ENCODE measurements at regions not wholly inside any gene's neighbourhood (a gene's known extent, or its start where the extent isn't known, plus 50 kb on each side); places are given as distances from the start of the nearest gene placed in this dataset.

DNA sequence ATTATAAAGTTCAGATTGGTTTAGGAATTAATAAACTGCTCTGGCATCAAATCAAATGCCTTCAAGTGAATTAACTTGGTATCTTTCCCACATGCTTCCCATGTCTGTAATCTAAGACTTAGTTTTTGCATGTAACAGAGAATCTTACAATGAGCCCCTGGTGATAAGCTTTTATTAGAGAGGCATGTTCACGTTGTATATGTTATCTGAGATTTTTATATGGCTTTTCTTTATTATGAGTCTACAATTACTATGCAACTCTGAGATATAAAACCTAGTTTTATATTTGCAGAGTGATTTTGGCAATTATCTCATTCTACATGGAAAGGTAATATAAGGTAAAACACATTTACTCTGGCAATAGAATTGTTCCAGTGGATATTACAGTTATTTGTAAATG lies 1578.4 kb upstream of the IGFBP7 start:
- H3K36me3 ChIP-seq (ENCODE audit: insufficient read depth, low read depth, low read length), result no peaks in the 10 kb centered on the region

DNA sequence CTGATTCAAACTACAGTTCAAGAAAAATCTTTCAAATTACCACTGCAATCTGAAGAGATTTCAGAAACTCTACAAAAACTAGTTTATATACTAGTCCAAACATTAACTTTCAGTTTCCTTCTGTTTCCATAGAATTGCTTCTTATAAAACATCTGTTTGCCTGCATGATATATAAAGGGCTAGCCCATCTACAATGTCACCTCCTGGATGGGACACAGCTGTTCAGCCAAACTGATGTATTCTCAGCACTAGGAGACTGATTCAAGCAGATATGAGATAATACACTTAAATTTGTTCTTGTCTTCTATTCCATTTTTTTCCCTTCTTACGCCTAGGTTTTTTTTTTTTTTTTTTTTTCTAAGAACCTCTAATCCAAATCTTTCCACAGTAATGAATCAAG lies 1569.7 kb upstream of the IGFBP7 start:
- peaks cover 5% of the 10 kb centered on the region; the same call in 1 of the 2 replicates for H3K4me1 ChIP-seq (ENCODE audit: insufficient read depth, low read length)
- no peaks in the 10 kb centered on the region for H3K27me3 ChIP-seq (ENCODE audit: insufficient read depth, low read length)
- peaks cover 8% of the 10 kb centered on the region; the same call in 1 of the 2 replicates for H3K9me3 ChIP-seq (ENCODE audit: insufficient read depth, low read depth, low read length)
- H3K9ac ChIP-seq (ENCODE audit: low read depth, low read length), result no peak overlapping the region
- peaks cover 6% of the 10 kb centered on the region; the same call in 1 of the 2 replicates for H3K36me3 ChIP-seq (ENCODE audit: insufficient read depth, low read depth, low read length)
- H3K4me3 ChIP-seq (ENCODE audit: low read length), result no peak overlapping the region
- no peak overlapping the region for H3K27ac ChIP-seq (ENCODE audit: low read length)

More for the DNA sequence above, 1578.4 kb upstream of the IGFBP7 start:
- no peak overlapping the region for H3K27ac ChIP-seq (ENCODE audit: low read length)
- H3K4me3 ChIP-seq (ENCODE audit: low read length), result no peak overlapping the region
- H3K4me1 ChIP-seq (ENCODE audit: insufficient read depth, low read length), result no peaks in the 10 kb centered on the region
- no peaks in the 10 kb centered on the region for H3K9me3 ChIP-seq (ENCODE audit: insufficient read depth, low read depth, low read length)
- H3K27me3 ChIP-seq (ENCODE audit: insufficient read depth, low read length), result no peaks in the 10 kb centered on the region
- no peak overlapping the region for H3K9ac ChIP-seq (ENCODE audit: low read depth, low read length)

DNA sequence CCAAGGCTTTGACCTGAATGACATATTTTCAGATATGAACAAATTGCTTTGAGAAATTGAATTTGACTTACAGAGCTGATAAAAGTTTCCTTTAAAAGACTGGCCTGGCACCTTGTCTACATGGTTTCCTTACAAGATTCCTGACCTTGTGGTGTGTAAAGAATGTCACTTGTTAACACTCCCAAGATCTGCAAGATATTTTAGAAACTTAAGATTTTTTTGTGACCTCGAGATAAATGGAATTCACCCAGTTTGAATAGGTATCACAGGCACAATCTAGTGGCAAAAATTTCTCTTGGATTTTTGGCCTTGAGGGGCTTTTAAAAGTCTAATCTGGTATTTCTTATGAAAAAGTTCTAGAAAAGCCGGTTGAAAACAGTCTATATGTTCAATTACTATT lies 1568.9 kb upstream of the IGFBP7 start:
- H3K27me3 ChIP-seq (ENCODE audit: insufficient read depth, low read length), result no peaks in the 10 kb centered on the region
- peaks cover 6% of the 10 kb centered on the region; the same call in 1 of the 2 replicates for H3K36me3 ChIP-seq (ENCODE audit: insufficient read depth, low read depth, low read length)
- H3K9ac ChIP-seq (ENCODE audit: low read depth, low read length), result no peak overlapping the region
- no peak overlapping the region for H3K4me3 ChIP-seq (ENCODE audit: low read length)
- peaks cover 5% of the 10 kb centered on the region; the same call in 1 of the 2 replicates for H3K4me1 ChIP-seq (ENCODE audit: insufficient read depth, low read length)
- H3K27ac ChIP-seq (ENCODE audit: low read length), result no peak overlapping the region
- H3K9me3 ChIP-seq (ENCODE audit: insufficient read depth, low read depth, low read length), result peaks cover 17% of the 10 kb centered on the region

DNA sequence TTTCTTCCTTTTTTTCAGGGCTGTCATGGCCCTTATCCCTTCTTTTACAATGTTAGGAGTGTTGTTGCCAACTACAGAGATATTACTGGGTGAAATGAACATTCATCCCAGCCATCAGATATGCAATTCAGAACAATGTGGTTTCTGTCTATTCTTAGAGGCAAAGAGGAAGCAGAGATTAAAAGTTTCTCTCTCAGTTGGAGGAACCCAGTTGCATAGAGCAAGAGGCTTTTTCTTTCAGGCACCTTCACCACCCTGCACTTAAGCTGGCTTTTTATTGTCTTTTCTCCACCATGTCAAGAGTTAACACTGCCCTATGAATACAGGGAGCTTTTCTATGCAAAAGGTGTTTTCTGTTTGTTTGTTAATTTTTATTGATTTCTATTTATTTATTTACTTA lies 1559.6 kb upstream of the IGFBP7 start:
- no peaks in the 10 kb centered on the region for H3K36me3 ChIP-seq (ENCODE audit: insufficient read depth, low read depth, low read length)
- H3K4me1 ChIP-seq (ENCODE audit: insufficient read depth, low read length), result 0 out of 2 replicates have a peak, but pooled peaks cover 8% of the 10 kb centered on the region
- H3K9me3 ChIP-seq (ENCODE audit: insufficient read depth, low read depth, low read length), result peaks cover 17% of the 10 kb centered on the region
- H3K27me3 ChIP-seq (ENCODE audit: insufficient read depth, low read length), result no peaks in the 10 kb centered on the region
- no peak overlapping the region for H3K9ac ChIP-seq (ENCODE audit: low read depth, low read length)
- no peak overlapping the region for H3K4me3 ChIP-seq (ENCODE audit: low read length)
- H3K27ac ChIP-seq (ENCODE audit: low read length), result no peak overlapping the region

DNA sequence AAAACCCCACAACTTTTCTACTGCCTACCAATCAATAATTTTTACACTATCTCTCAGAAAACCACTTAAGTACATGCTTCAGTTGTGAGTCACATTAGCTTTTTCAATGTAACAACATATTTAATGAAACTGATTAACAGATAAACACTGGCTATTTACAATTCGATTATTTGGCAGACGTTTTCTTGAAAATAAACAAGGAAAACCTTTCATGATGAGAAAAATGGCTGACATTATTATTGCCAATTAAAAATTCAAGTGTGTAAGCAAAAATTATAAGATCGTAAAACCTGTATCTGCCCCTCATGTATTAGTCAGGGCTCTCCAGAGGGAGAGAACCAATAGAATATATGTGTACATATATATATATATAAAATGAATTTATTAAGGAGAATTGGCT lies 1555.5 kb upstream of the IGFBP7 start:
- 0 out of 2 replicates have a peak, but pooled peaks cover 8% of the 10 kb centered on the region for H3K4me1 ChIP-seq (ENCODE audit: insufficient read depth, low read length)
- H3K4me3 ChIP-seq (ENCODE audit: low read length), result no peak overlapping the region
- H3K36me3 ChIP-seq (ENCODE audit: insufficient read depth, low read depth, low read length), result no peaks in the 10 kb centered on the region
- no peaks in the 10 kb centered on the region for H3K27me3 ChIP-seq (ENCODE audit: insufficient read depth, low read length)
- peaks cover 7% of the 10 kb centered on the region; the same call in 1 of the 2 replicates for H3K9me3 ChIP-seq (ENCODE audit: insufficient read depth, low read depth, low read length)
- H3K9ac ChIP-seq (ENCODE audit: low read depth, low read length), result no peak overlapping the region
- H3K27ac ChIP-seq (ENCODE audit: low read length), result no peak overlapping the region

DNA sequence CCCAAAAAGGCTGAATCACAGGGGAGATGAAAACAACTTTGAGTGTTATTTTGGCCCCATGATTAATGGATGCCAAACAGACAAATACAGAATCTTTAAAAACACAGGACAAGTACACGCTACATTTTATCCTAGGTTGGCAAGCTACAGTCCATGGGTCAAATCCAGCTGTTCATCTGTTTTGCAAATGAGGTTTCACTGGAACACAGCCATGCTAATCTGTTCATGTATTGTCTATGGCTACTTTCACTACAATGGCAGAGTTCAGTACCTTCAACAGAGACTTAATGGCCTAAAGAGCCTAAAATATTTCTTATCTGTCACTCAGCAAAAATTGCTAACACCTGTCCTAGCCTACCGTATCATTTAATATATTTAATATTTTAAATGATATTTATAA lies 1548.5 kb upstream of the IGFBP7 start:
- H3K27me3 ChIP-seq (ENCODE audit: insufficient read depth, low read length), result no peaks in the 10 kb centered on the region
- no peak overlapping the region for H3K4me3 ChIP-seq (ENCODE audit: low read length)
- H3K9ac ChIP-seq (ENCODE audit: low read depth, low read length), result no peak overlapping the region
- no peak overlapping the region for H3K27ac ChIP-seq (ENCODE audit: low read length)
- H3K4me1 ChIP-seq (ENCODE audit: insufficient read depth, low read length), result no peaks in the 10 kb centered on the region
- H3K36me3 ChIP-seq (ENCODE audit: insufficient read depth, low read depth, low read length), result no peaks in the 10 kb centered on the region
- peaks cover 29% of the 10 kb centered on the region for H3K9me3 ChIP-seq (ENCODE audit: insufficient read depth, low read depth, low read length)

DNA sequence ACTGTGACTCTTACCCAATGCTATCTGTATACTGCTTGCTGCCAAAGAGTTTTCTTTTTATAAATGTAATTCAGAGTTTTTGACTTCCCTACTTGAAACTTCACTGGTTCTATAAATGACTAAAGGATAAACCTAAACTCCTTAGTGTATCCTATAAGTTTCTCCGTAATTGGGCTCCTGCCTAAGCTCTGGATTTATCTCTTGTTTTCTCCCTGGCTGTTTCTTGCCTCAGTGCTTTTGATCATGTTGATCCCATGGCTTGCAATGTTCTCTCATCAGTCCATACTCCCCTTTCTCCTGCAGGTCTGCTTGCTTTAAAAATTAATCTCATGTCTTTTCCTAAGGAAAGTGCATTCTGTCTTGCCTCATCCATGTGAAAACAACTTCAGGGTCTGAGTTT lies 1543.1 kb upstream of the IGFBP7 start:
- peaks cover 21% of the 10 kb centered on the region for H3K9me3 ChIP-seq (ENCODE audit: insufficient read depth, low read depth, low read length)
- H3K27me3 ChIP-seq (ENCODE audit: insufficient read depth, low read length), result no peaks in the 10 kb centered on the region
- H3K4me1 ChIP-seq (ENCODE audit: insufficient read depth, low read length), result no peaks in the 10 kb centered on the region
- no peak overlapping the region for H3K27ac ChIP-seq (ENCODE audit: low read length)
- H3K36me3 ChIP-seq (ENCODE audit: insufficient read depth, low read depth, low read length), result no peaks in the 10 kb centered on the region
- no peak overlapping the region for H3K9ac ChIP-seq (ENCODE audit: low read depth, low read length)
- H3K4me3 ChIP-seq (ENCODE audit: low read length), result no peak overlapping the region

DNA sequence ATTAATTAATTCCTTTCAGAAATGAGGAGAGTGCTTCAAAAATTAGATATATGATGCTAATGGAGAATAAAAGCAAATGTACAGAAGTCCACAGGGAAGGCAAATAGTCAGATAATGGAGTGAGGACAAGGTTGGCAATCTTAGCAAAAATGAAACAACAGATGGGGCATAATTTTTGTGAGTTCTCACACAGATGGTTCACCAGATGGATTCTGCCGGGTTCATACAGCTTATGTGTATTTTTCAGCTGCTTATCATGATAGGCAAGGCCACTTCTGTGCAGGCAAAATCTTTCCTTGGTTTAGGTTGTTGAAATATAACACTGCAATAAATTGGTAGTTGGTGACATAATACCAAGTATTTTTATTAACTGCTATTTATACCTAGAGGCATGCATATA lies 1539.0 kb upstream of the IGFBP7 start:
- Histone ChIP-seq H3K4me3 (ENCODE audit: low read length) (no peak overlapping the region), H3K9ac (ENCODE audit: low read depth, low read length) (no peak overlapping the region), H3K9me3 (ENCODE audit: insufficient read depth, low read depth, low read length) (no peaks in the 10 kb centered on the region), H3K27ac (ENCODE audit: low read length) (no peak overlapping the region), H3K27me3 (ENCODE audit: insufficient read depth, low read length) (no peaks in the 10 kb centered on the region), H3K4me1 (ENCODE audit: insufficient read depth, low read length) (no peaks in the 10 kb centered on the region), H3K36me3 (ENCODE audit: insufficient read depth, low read depth, low read length) (no peaks in the 10 kb centered on the region)

DNA sequence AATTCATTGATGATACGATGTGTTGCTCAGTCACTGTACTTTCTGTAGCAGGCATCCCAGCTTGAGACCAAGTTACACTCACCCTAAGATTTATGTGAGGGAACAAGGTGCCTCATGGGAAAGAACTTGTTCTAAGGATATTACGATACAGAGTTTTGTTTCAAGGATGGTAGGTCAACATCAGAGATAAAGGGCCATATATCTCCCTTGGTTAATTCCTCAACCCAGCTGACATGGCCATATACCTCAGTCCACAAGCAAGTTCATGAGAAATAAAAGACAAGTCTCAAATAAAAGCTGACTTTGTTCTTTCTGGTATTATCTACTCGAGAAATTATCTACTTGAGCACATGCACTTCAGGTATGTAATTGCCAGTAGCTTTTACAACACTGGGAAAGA lies 1535.9 kb upstream of the IGFBP7 start:
- Histone ChIP-seq H3K27me3 (ENCODE audit: insufficient read depth, low read length) (no peaks in the 10 kb centered on the region), H3K36me3 (ENCODE audit: insufficient read depth, low read depth, low read length) (no peaks in the 10 kb centered on the region), H3K27ac (ENCODE audit: low read length) (no peak overlapping the region), H3K4me1 (ENCODE audit: insufficient read depth, low read length) (no peaks in the 10 kb centered on the region), H3K9ac (ENCODE audit: low read depth, low read length) (no peak overlapping the region), H3K4me3 (ENCODE audit: low read length) (no peak overlapping the region), H3K9me3 (ENCODE audit: insufficient read depth, low read depth, low read length) (no peaks in the 10 kb centered on the region)

DNA sequence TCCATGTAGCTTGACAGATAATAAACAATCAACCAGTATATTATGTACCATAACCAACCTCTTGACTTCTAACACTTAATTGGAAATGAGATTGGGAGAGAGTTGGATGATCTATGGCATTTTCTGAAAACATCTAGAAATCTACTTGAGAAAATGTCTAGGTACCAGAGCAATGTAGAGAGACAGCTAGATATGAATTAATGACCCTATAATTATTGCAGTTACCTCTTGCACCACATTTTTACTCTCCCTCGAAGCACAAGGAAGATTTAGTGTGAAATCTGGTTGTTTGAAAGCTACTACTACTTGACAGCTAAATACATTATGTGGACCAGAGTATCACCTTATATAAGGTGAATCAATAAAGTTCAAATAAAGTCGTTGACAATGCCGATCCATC lies 1534.4 kb upstream of the IGFBP7 start:
- no peak overlapping the region for H3K27ac ChIP-seq (ENCODE audit: low read length)
- no peaks in the 10 kb centered on the region for H3K4me1 ChIP-seq (ENCODE audit: insufficient read depth, low read length)
- no peak overlapping the region for H3K4me3 ChIP-seq (ENCODE audit: low read length)
- no peaks in the 10 kb centered on the region for H3K27me3 ChIP-seq (ENCODE audit: insufficient read depth, low read length)
- no peak overlapping the region for H3K9ac ChIP-seq (ENCODE audit: low read depth, low read length)
- no peaks in the 10 kb centered on the region for H3K9me3 ChIP-seq (ENCODE audit: insufficient read depth, low read depth, low read length)
- H3K36me3 ChIP-seq (ENCODE audit: insufficient read depth, low read depth, low read length), result no peaks in the 10 kb centered on the region

DNA sequence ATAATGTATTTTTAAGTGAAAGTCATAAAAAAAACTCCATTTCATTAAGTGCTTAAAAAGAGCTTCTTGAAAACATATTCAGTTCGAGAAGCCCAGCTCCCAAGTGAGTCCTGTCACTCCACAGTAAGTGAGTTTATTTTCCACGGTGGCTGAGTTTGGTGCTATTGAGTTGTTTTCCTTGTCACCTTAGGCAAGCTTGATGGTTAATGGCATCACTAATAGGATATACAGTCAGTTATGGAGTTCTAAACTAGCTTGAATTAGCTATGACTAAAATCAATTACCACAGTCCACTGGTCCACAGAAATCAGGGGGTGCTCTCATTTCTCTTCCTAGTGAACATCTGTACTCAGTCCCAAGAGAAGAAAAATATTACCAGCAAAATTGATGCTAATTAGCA lies 1526.2 kb upstream of the IGFBP7 start:
- no peaks in the 10 kb centered on the region for H3K36me3 ChIP-seq (ENCODE audit: insufficient read depth, low read depth, low read length)

DNA sequence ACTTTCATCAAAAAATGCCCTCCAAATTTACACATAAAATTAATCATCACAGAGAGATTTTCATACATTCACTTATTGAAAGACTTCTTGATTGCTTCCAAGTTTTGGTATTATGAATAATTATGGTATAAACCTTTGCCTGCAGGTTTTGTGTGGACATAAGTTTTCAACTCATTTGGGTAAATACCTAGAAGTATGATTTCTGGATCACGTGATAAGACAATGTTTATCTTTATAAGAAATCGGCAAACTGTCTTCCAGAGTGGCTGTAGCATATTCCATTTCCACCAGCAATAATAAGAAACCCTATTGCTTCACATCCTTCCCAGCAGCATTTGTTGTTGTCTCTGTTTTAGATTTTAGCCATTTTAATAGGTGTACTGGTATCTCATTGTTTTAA lies 1507.0 kb upstream of the IGFBP7 start:
- peaks cover 31% of the 10 kb centered on the region for H3K9me3 ChIP-seq (ENCODE audit: insufficient read depth, low read depth, low read length)
- H3K36me3 ChIP-seq (ENCODE audit: insufficient read depth, low read depth, low read length), result no peaks in the 10 kb centered on the region
- H3K9ac ChIP-seq (ENCODE audit: low read depth, low read length), result no peak overlapping the region
- no peaks in the 10 kb centered on the region for H3K4me1 ChIP-seq (ENCODE audit: insufficient read depth, low read length)
- no peak overlapping the region for H3K27ac ChIP-seq (ENCODE audit: low read length)
- no peaks in the 10 kb centered on the region for H3K27me3 ChIP-seq (ENCODE audit: insufficient read depth, low read length)
- H3K4me3 ChIP-seq (ENCODE audit: low read length), result no peak overlapping the region

More for the DNA sequence above, 1526.2 kb upstream of the IGFBP7 start:
- Histone ChIP-seq H3K9me3 (ENCODE audit: insufficient read depth, low read depth, low read length) (no peaks in the 10 kb centered on the region), H3K4me1 (ENCODE audit: insufficient read depth, low read length) (no peaks in the 10 kb centered on the region; the same call in 1 of the 2 replicates), H3K27me3 (ENCODE audit: insufficient read depth, low read length) (no peaks in the 10 kb centered on the region), H3K4me3 (ENCODE audit: low read length) (no peak overlapping the region), H3K9ac (ENCODE audit: low read depth, low read length) (no peak overlapping the region), H3K27ac (ENCODE audit: low read length) (no peak overlapping the region)
